GM21619 (cell line): ENCODE measurements at regions not wholly inside any gene's neighbourhood (a gene's known extent, or its start where the extent isn't known, plus 50 kb on each side); places are given as distances from the start of the nearest gene placed in this dataset.

ENCODE experiments used
- ATAC-seq: cut with Tn5 transposase; IDR thresholded peaks from one replicate; pipeline ENCODE4 v1.9.1; 2021; ENCODE audit not compliant: unreplicated experiment

- no peak for ATAC-seq
These were observed 52.9 kb upstream of the IGFBP3 start for GRCh38 chr7:45973725-45974532.

GRCh38 chr7:45972629-45973312 is 51.7 kb upstream of the IGFBP3 start:
- no peak for ATAC-seq

GRCh38 chr7:45971661-45972175 is 50.6 kb upstream of the IGFBP3 start:
- ATAC-seq = no peak

- ATAC-seq = no peak
These were observed 50.1 kb upstream of the IGFBP3 start for GRCh38 chr7:45971171-45971570.
